Activated B cell treated with CpG ODN at 0.5 μM for 24 hours (primary cell): ENCODE measurements at regions not wholly inside any gene's neighbourhood (a gene's known extent, or its start where the extent isn't known, plus 50 kb on each side); places are given as distances from the start of the nearest gene placed in this dataset.

Source experiments
- ATAC-seq: fragments of 200-7000 bp; cut with Tn5 transposase; one replicate; pipeline ENCODE4 v1.10.0; 2021; ENCODE audit warnings: low read depth, mild to moderate bottlenecking, moderate library complexity
- CTCF ChIA-PET: fragments of 350-600 bp; sonication (Branson Sonifier 250); formaldehyde crosslinking; loops from one replicate; lab custom pipeline; 2021; ENCODE audit warnings: antibody characterized with exemption; lab: Charles Lee
- POLR2A ChIA-PET: fragments of 350-600 bp; sonication (Branson Sonifier 250); formaldehyde crosslinking; loops from one replicate; lab custom pipeline; 2021; ENCODE audit warnings: antibody characterized with exemption; lab: Charles Lee
- DNase-seq: peaks from one replicate; pipeline ENCODE4 v3.0.0; 2022
- H3K27ac Mint-ChIP-seq: one replicate; pipeline ENCODE4 v1.8.0; 2020; ENCODE audit warnings: mixed read lengths
- H3K27me3 Mint-ChIP-seq: one replicate; pipeline ENCODE4 v1.8.0; 2021; ENCODE audit warnings: mixed read lengths
- H3K36me3 Mint-ChIP-seq: one replicate; pipeline ENCODE4 v1.8.0; 2021; ENCODE audit warnings: low read depth, mixed read lengths
- H3K4me1 Mint-ChIP-seq: one replicate; pipeline ENCODE4 v1.8.0; 2021; ENCODE audit warnings: mixed read lengths
- H3K4me3 Mint-ChIP-seq: one replicate; pipeline ENCODE4 v1.8.0; 2020; ENCODE audit warnings: mild to moderate bottlenecking, mixed read lengths
- H3K9me3 Mint-ChIP-seq: one replicate; pipeline ENCODE4 v1.8.0; 2020; ENCODE audit warnings: mixed read lengths
- intact Hi-C: fragments of 100-400 bp; cut with micrococcal nuclease; formaldehyde crosslinking; loops from one replicate; pipeline ENCODE4 v1.15.1; 2024
- TF ChIP-seq, protein P1 (sequence below): fragments of 200-600 bp; IDR thresholded peaks from one replicate; pipeline ENCODE4 v1.8.0; 2022; ENCODE audit warnings: antibody characterized with exemption, mild to moderate bottlenecking

DNA sequence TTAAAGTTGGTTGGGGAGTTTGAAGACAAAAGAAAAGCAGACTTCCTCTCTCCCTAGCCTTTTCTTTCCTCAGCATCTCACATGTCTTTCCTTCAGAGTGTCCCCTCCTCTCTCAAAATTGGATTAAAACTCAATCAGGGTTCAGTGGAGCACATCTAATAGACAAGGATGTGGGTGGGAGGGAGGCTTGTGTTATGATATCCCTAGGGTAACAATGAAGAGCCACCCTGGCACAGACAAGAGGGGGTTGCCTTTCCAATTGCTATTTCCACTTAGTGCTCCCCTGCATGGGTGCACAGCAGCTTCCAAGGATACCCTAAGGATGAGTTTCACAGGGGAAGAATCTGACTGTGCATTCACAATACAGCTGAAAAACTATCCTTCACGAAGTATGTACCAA lies 585.2 kb upstream of the C9orf72 start:
- no peak for DNase-seq
- TF ChIP-seq, protein P1, sequence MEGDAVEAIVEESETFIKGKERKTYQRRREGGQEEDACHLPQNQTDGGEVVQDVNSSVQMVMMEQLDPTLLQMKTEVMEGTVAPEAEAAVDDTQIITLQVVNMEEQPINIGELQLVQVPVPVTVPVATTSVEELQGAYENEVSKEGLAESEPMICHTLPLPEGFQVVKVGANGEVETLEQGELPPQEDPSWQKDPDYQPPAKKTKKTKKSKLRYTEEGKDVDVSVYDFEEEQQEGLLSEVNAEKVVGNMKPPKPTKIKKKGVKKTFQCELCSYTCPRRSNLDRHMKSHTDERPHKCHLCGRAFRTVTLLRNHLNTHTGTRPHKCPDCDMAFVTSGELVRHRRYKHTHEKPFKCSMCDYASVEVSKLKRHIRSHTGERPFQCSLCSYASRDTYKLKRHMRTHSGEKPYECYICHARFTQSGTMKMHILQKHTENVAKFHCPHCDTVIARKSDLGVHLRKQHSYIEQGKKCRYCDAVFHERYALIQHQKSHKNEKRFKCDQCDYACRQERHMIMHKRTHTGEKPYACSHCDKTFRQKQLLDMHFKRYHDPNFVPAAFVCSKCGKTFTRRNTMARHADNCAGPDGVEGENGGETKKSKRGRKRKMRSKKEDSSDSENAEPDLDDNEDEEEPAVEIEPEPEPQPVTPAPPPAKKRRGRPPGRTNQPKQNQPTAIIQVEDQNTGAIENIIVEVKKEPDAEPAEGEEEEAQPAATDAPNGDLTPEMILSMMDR: no peak
- Mint-ChIP-seq H3K9me3 (no peaks in the 10 kb centered on the region), H3K36me3 (no peaks in the 10 kb centered on the region), H3K4me1 (no peaks in the 10 kb centered on the region), H3K27me3 (no peaks in the 10 kb centered on the region), H3K4me3 (no peak overlapping the region), H3K27ac (no peak overlapping the region)
- ChIA-PET POLR2A (no interaction called here), CTCF (no interaction called here)
- intact Hi-C loops: no loop called here
- no peak for ATAC-seq

DNA sequence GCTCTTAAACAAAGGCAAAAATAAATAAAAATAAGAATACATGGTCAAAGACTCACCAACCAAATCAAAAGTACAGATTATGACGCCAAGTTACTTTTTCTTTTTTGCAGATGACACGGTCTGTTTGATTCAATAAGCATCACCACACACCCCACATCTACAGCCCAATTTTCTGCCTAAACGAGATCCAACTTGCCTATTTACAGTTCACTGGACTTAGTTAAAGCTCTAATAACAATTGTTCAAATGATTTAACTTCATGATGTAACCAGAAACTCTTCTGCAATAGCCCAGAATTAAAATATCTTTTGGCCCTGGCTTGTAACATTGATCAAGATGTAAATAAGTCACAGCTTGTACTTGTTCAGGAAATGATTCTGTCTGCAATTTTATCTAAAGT lies 590.3 kb upstream of the C9orf72 start:
- DNase-seq (no peak), ATAC-seq (no peak)
- Mint-ChIP-seq H3K4me1 (no peaks in the 10 kb centered on the region), H3K27me3 (no peaks in the 10 kb centered on the region), H3K36me3 (no peaks in the 10 kb centered on the region), H3K27ac (no peak overlapping the region), H3K9me3 (no peaks in the 10 kb centered on the region), H3K4me3 (no peak overlapping the region)
- TF ChIP-seq, protein P1: no peak
- intact Hi-C loops: no loop called here
- ChIA-PET POLR2A (no interaction called here), CTCF (no interaction called here)

DNA sequence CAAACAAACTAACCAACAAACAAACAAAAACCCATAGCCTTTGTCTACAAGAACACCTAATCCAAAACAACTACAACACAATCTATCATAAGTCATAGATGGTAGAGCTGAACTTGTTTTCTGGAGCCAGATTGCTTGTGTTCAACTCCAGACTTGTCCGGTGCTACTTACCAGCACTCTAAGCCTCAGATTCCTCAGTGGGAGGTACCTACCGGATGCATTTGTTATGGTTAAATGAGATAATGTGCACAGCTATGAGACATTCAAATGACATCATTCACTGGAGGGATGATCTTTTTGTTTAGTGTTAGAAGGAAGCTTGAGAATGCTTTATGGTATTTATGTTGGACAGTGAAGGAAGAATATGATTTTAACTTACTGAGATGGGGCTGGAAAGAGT lies 592.9 kb upstream of the C9orf72 start:
- no peaks in the 10 kb centered on the region for H3K9me3 Mint-ChIP-seq
- no peak for DNase-seq
- CTCF ChIA-PET: no interaction called here
- POLR2A ChIA-PET: no interaction called here
- H3K27ac Mint-ChIP-seq: no peak overlapping the region
- H3K4me1 Mint-ChIP-seq: no peaks in the 10 kb centered on the region
- TF ChIP-seq, protein P1: no peak
- no peak for ATAC-seq
- H3K27me3 Mint-ChIP-seq: no peaks in the 10 kb centered on the region
- H3K36me3 Mint-ChIP-seq: no peaks in the 10 kb centered on the region
- no peak overlapping the region for H3K4me3 Mint-ChIP-seq
- intact Hi-C loops: no loop called here

DNA sequence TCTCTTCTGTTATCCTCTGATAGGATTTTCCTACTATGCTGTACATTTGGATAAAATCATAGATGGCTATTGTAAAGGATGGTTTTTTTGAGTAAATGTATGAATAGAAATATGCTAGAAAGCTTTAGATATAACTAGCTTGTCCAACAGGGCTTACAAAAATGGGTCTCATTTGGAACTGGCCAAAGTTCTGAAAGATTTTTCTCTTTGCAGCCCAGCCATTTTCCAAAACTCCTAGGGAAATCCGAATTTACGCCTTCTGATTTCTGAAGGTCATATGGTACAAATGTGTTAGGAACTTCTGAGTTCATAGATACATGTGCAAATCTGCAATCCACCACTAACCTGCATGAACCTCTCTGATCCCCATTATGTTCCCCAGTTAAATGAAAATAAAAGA lies 603.9 kb upstream of the C9orf72 start:
- Mint-ChIP-seq H3K4me3 (no peak overlapping the region), H3K27me3 (no peaks in the 10 kb centered on the region), H3K36me3 (no peaks in the 10 kb centered on the region), H3K27ac (no peak overlapping the region), H3K9me3 (peaks cover 2% of the 10 kb centered on the region), H3K4me1 (no peaks in the 10 kb centered on the region)
- CTCF ChIA-PET: no interaction called here
- intact Hi-C loops: no loop called here
- DNase-seq (no peak), ATAC-seq (no peak)
- POLR2A ChIA-PET: no interaction called here
- TF ChIP-seq, protein P1: no peak

DNA sequence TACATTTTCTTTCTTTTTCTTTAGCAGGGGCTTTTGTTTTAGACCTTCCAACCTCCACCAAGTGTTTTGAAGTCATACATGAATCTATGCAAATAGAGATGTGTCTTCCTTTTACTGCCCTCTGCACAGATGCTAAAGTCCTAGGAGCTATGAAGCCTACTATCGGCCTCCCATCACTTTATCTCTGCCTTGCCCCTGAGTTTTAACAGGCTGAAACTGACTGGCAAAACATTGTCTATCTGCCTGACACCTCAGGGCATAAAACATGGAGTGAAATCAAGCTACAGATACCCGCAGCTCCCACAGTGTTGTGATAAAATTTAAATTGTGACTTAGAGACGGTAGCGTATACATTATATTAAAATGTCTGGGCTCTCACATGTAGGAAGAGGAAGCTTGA lies 604.6 kb upstream of the C9orf72 start:
- Mint-ChIP-seq H3K27ac (no peak overlapping the region), H3K27me3 (no peaks in the 10 kb centered on the region), H3K36me3 (no peaks in the 10 kb centered on the region), H3K4me3 (no peak overlapping the region), H3K4me1 (no peaks in the 10 kb centered on the region), H3K9me3 (peaks cover 2% of the 10 kb centered on the region)
- TF ChIP-seq, protein P1: no peak
- ATAC-seq: no peak
- ChIA-PET CTCF (no interaction called here), POLR2A (no interaction called here)
- no peak for DNase-seq
- intact Hi-C loops: no loop called here
